BJ (cell line): ENCODE measurements at regions not wholly inside any gene's neighbourhood (a gene's known extent, or its start where the extent isn't known, plus 50 kb on each side); places are given as distances from the start of the nearest gene placed in this dataset.

Experiments
- CTCF ChIA-PET: fragments of 350-600 bp; formaldehyde crosslinking; extraction: SDS; loops from one replicate; lab custom pipeline; 2021; ENCODE audit warnings: antibody characterized with exemption, inconsistent platforms; lab: Yijun Ruan, JAX
- POLR2A ChIA-PET: fragments of 300-600 bp; sonication (Branson Sonifier 250); formaldehyde crosslinking; extraction: SDS; loops from one replicate; lab custom pipeline; 2021; ENCODE audit warnings: antibody characterized with exemption; lab: Charles Lee
- DNase-seq: peaks from one replicate; pipeline ENCODE4 v3.0.0-alpha.2; 2011; ENCODE audit warnings: low read depth
- H3K27me3 ChIP-seq: 2 replicates; pipeline ENCODE4 v1.6.0; 2011; ENCODE audit warnings: low read length; ENCODE audit not compliant: control insufficient read depth, insufficient read depth
- H3K36me3 ChIP-seq: 2 replicates; pipeline ENCODE4 v1.5.1; 2011; ENCODE audit warnings: low read length; ENCODE audit not compliant: control insufficient read depth, insufficient read depth
- H3K4me3 ChIP-seq: 2 replicates; pipeline ENCODE4 v1.5.1; 2011; ENCODE audit warnings: low read depth, mild to moderate bottlenecking, control low read depth, low read length
- TF ChIP-seq, protein P1 (sequence below): IDR thresholded peaks from 2 replicates; pipeline ENCODE4 v1.5.1; 2011; ENCODE audit warnings: low read depth, mild to moderate bottlenecking, control low read depth, inconsistent platforms, low read length, moderate library complexity; ENCODE audit not compliant: insufficient read depth

DNA sequence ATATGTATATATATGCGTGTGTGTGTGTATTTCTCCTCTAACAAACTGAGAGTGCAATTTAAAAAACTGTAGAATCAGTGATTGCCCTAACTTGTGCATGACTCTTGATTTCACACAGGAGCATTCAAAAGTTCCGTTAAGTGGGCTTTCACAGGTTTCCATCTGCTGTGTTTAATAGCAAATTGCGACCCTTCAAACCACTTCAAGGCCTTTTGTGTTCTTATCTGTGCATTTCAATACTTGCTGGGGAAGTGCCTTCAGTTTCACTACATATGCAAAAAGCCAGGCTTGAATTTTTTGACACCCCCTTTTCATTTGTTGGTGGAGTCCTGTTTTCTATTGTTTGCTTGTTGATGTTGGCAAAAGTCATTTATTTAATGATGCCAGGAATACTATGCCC is 158.0 kb downstream of the TM9SF2 start:
- TF ChIP-seq, protein P1, sequence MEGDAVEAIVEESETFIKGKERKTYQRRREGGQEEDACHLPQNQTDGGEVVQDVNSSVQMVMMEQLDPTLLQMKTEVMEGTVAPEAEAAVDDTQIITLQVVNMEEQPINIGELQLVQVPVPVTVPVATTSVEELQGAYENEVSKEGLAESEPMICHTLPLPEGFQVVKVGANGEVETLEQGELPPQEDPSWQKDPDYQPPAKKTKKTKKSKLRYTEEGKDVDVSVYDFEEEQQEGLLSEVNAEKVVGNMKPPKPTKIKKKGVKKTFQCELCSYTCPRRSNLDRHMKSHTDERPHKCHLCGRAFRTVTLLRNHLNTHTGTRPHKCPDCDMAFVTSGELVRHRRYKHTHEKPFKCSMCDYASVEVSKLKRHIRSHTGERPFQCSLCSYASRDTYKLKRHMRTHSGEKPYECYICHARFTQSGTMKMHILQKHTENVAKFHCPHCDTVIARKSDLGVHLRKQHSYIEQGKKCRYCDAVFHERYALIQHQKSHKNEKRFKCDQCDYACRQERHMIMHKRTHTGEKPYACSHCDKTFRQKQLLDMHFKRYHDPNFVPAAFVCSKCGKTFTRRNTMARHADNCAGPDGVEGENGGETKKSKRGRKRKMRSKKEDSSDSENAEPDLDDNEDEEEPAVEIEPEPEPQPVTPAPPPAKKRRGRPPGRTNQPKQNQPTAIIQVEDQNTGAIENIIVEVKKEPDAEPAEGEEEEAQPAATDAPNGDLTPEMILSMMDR = no peak
- peaks cover 7% of the 10 kb centered on the region for H3K27me3 ChIP-seq
- CTCF ChIA-PET = interaction anchor here (0.7 to 1.2 kb wide), 3 partner anchors 12 to 854 kb away, joined by 3 read pairs; no protein-coding TSS in a partner anchor
- no peak for DNase-seq
- POLR2A ChIA-PET = no interaction called here
- no peaks in the 10 kb centered on the region for H3K36me3 ChIP-seq
- H3K4me3 ChIP-seq = no peak overlapping the region

DNA sequence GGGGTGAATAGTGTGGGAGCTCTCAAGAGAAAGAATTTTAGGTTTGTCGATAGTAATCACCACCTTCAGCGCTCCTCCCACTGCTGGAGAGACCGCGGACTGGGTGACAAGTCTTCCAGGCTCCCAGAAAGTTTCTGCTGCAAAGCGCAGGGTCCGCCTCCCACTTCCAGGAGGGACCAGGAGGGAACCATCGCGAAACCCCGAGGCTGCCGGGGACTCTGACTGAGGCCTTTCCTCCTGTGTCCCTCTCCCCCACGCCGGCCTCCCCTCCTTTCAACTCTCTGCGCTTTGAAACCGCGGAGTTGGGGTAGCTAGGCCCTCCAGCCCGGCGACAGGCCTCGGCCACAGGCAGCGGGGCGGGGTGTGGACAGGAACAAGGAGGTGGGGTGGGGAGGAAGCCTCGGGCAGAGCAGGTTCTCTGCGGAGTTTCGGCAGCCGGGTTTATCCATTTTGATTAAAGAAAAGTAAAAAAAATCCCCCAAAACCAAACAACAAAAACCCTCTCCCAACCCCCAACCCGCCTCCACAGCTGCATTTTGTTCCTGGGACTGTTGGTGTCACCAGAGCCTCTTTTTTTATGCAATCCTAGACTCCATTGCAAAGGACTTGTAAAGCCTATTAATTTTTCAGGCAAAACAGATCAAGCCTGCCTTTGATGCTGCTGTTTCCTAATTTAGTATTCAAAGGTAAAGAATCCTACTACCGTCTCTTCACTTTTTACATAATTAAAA is 157.2 kb downstream of the TM9SF2 start:
- TF ChIP-seq, protein P1 = peak; percentile 29
- no peaks in the 10 kb centered on the region for H3K36me3 ChIP-seq
- H3K27me3 ChIP-seq = peaks cover 5% of the 10 kb centered on the region
- peak overlapping the region; percentile 6; the same call in 1 of the 2 replicates for H3K4me3 ChIP-seq
- POLR2A ChIA-PET = no interaction called here
- no peak for DNase-seq
- CTCF ChIA-PET = interaction anchor here (0.7 to 4.1 kb wide), 6 partner anchors 11 to 855 kb away, joined by 3 to 27 read pairs (median 3); no protein-coding TSS in a partner anchor

DNA sequence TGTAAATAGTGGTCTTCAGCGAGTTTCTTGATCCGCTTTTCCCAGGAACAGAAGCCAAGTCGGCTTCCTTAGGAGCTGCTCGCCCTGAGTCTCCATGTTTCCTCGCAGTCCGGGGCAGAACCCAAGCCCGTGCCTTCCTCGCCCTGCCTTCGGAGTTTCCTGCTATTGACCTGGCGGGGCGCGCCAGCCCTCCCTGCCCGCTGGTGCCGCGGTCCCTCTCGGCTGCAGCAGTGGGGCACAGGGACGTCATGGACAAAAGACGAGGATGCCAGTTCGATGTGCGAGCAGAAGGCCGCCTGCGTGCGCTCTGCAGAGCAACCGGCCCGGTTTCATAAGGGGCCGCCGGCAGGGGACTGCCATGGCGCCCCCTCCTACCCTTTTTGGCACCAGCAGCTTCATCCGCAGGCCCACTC is 156.6 kb downstream of the TM9SF2 start:
- CTCF ChIA-PET = interaction anchor here (0.7 to 4.1 kb wide), 6 partner anchors 13 to 1442 kb away, joined by 3 to 27 read pairs (median 4); no protein-coding TSS in a partner anchor
- POLR2A ChIA-PET = no interaction called here
- DNase-seq = no peak
- TF ChIP-seq, protein P1 = 0 out of 2 replicates have a peak, but pooled peaks have one; percentile 5
- Histone ChIP-seq H3K27me3 (no peaks in the 10 kb centered on the region; the same call in none of the 2 replicates), H3K36me3 (no peaks in the 10 kb centered on the region), H3K4me3 (peak overlapping the region; percentile 6; the same call in 1 of the 2 replicates)

DNA sequence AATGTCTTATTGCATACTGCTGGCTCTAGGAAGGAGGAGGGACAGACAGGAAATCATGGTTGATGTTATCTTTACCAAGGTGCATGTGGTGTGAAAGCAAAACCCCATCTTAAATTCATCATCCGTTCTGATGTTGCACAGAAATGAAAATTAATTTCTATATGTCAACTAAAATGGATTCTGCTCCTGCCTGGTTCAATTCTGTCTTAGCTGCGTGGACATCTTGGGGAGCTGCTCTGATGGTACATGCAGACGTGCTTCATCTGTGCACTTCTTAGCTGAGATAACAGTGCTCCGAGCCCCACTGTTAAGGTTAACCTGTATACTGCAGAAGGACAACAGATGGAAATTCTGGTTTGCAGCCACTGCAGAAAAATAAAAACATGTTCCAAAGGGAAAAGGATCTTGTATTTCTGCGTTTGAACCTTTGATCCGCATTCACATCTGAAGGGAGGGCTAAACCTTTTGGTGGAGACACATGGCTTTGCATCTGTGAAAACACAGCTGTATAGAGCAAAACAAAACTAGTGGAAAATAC is 155.6 kb downstream of the TM9SF2 start:
- Histone ChIP-seq H3K36me3 (no peaks in the 10 kb centered on the region), H3K4me3 (no peak overlapping the region), H3K27me3 (peaks cover 3% of the 10 kb centered on the region; the same call in 1 of the 2 replicates)
- ChIA-PET CTCF (interaction anchor here (0.6 to 4.1 kb wide), 26 partner anchors 8 to 1471 kb away, joined by 3 to 27 read pairs (median 4); no protein-coding TSS in a partner anchor), POLR2A (no interaction called here)
- DNase-seq = no peak
- TF ChIP-seq, protein P1 = no peak

DNA sequence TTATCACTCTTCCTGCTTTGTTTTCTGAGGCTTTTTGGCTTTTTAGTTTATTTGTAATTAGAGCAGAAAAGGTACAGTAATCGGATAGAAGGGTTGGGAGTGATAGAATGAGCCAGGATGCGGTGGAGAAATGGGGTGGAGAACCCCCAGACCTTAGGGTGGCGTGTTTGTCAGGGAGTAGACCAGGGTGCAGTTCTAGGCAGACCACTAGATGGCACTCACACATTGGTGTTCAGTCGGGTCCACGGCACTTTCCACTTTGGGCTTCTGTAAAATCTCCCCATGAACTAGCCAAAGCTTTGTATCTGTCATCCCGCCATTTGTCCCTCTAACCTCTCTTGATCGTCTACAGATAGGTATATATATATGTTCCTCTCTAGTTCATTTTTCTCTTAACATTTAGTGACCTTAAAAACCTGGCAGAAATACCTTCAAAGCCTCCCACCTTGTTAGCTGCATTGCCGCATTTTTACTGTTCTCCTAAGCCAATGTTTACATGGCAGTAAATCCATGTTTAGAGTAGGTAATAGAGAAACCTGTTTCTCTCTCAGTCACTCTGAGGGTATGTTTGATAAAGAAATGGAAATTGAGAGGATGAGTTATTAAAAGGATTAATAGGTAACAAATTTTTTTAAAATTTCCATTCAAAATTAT is 154.9 kb downstream of the TM9SF2 start:
- POLR2A ChIA-PET = no interaction called here
- H3K36me3 ChIP-seq = no peaks in the 10 kb centered on the region
- TF ChIP-seq, protein P1 = peak; percentile 94
- DNase-seq = no peak
- CTCF ChIA-PET = interaction anchor here (0.6 to 4.1 kb wide), 33 partner anchors 8 to 1472 kb away, joined by 3 to 27 read pairs (median 4); no protein-coding TSS in a partner anchor
- H3K4me3 ChIP-seq = no peak overlapping the region
- peaks cover 3% of the 10 kb centered on the region; the same call in 1 of the 2 replicates for H3K27me3 ChIP-seq
